ENCODE measurements at regions not wholly inside any gene's neighbourhood (a gene's known extent, or its start where the extent isn't known, plus 50 kb on each side); places are given as distances from the start of the nearest gene placed in this dataset.

GRCh38 chr3:139811331-139811730, 123.7 kb upstream of the CLSTN2 start:
- Histone ChIP-seq H3K4me1 (ENCODE audit: insufficient read depth, low read length) (no peaks in the 10 kb centered on the region), H3K27me3 (ENCODE audit: control insufficient read depth in 1 of 2, insufficient read depth in 2 of 2, low read length in 2 of 2) (no peaks in the 10 kb centered on the region), H2AFZ (ENCODE audit: low read length) (no peak overlapping the region), H4K20me1 (ENCODE audit: insufficient read depth, low read length) (no peaks in the 10 kb centered on the region), H3K4me2 (ENCODE audit: low read depth, low read length) (no peak overlapping the region), H3K79me2 (ENCODE audit: insufficient read depth, low read length) (no peaks in the 10 kb centered on the region), H3K4me3 (replicated peaks in 1 of 3; ENCODE audit: insufficient read depth in 1 of 3, low read depth in 2 of 3, low read length in 3 of 3) (no peak overlapping the region), H3K36me3 (replicated peaks in 1 of 2; ENCODE audit: control insufficient read depth in 1 of 2, insufficient read depth in 2 of 2, low read length in 2 of 2) (no peaks in the 10 kb centered on the region), H3K9me3 (ENCODE audit: low read length) (no peaks in the 10 kb centered on the region), H3K9ac (ENCODE audit: insufficient read depth, low read depth, low read length) (no peak overlapping the region), H3K27ac (ENCODE audit: extremely low read length, insufficient read depth, low read length) (no peak overlapping the region)
- ATAC-seq (no peak), FAIRE-seq (no peak), DNase-seq (ENCODE audit: low spot score) (no peak)
- TF ChIP-seq ZNF496 (CRISPR knock-in tag; IDR thresholded peaks at IDR 0.05; ENCODE audit: insufficient replicate concordance) (no peak), ZNF792 (CRISPR knock-in tag; IDR thresholded peaks at IDR 0.05) (no peak), POGZ (CRISPR knock-in tag; IDR thresholded peaks at IDR 0.05) (no peak), ZNF343 (CRISPR knock-in tag; IDR thresholded peaks at IDR 0.05) (no peak), PCBP1 (IDR thresholded peaks at IDR 0.05; ENCODE audit: borderline replicate concordance, low read depth, low read length) (no peak)
- no TSS peak for BruUV-seq (replicated peaks)
- POLR2A ChIA-PET: no interaction called here
- CTCF ChIA-PET (ENCODE audit: low intra/inter-chr PET ratio, low total read pairs): no interaction called here
- intact Hi-C loops (cut with micrococcal nuclease; ENCODE audit: unreplicated experiment): no loop called here
- in situ Hi-C loops (cut with HindIII; ENCODE audit: extremely low pct_ligation_motif_present, low pct_unique_long_range_greater_than_20kb): no loop called here

GRCh38 chr3:139808201-139808600, 126.8 kb upstream of the CLSTN2 start:
- H3K27ac ChIP-seq (ENCODE audit: extremely low read length, insufficient read depth, low read length): no peak overlapping the region
- H3K4me3 ChIP-seq (replicated peaks in 1 of 3; ENCODE audit: insufficient read depth in 1 of 3, low read depth in 2 of 3, low read length in 3 of 3): no peak overlapping the region
- FAIRE-seq: no peak
- 0% methylated on average over 5 of the region's 5 CpGs for WGBS (ENCODE audit: low lambda C conversion rate)
- ChIA-PET CTCF (ENCODE audit: low intra/inter-chr PET ratio, low total read pairs) (no interaction called here), POLR2A (no interaction called here)
- no peak for ATAC-seq
- in situ Hi-C loops (cut with HindIII; ENCODE audit: extremely low pct_ligation_motif_present, low pct_unique_long_range_greater_than_20kb): no loop called here
- H4K20me1 ChIP-seq (ENCODE audit: insufficient read depth, low read length): no peaks in the 10 kb centered on the region
- BruUV-seq (replicated peaks): no TSS peak
- no peak overlapping the region for H3K9ac ChIP-seq (ENCODE audit: insufficient read depth, low read depth, low read length)
- no peak for DNase-seq (ENCODE audit: low spot score)
- no peaks in the 10 kb centered on the region for H3K79me2 ChIP-seq (ENCODE audit: insufficient read depth, low read length)
- no peak overlapping the region for H2AFZ ChIP-seq (ENCODE audit: low read length)
- H3K4me2 ChIP-seq (ENCODE audit: low read depth, low read length): no peak overlapping the region
- no peaks in the 10 kb centered on the region for H3K9me3 ChIP-seq (ENCODE audit: low read length)
- no peaks in the 10 kb centered on the region for H3K36me3 ChIP-seq (replicated peaks in 1 of 2; ENCODE audit: control insufficient read depth in 1 of 2, insufficient read depth in 2 of 2, low read length in 2 of 2)
- no peaks in the 10 kb centered on the region for H3K4me1 ChIP-seq (ENCODE audit: insufficient read depth, low read length)
- intact Hi-C loops (cut with micrococcal nuclease; ENCODE audit: unreplicated experiment): no loop called here
- H3K27me3 ChIP-seq (ENCODE audit: control insufficient read depth in 1 of 2, insufficient read depth in 2 of 2, low read length in 2 of 2): no peaks in the 10 kb centered on the region
- TF ChIP-seq PAX8 (CRISPR knock-in tag; IDR thresholded peaks at IDR 0.05; ENCODE audit: borderline replicate concordance): no peak
- TF ChIP-seq ZNF776 (CRISPR knock-in tag; IDR thresholded peaks at IDR 0.05): no peak
- no peak for TF ChIP-seq ZNF484 (CRISPR knock-in tag; IDR thresholded peaks at IDR 0.05; ENCODE audit: borderline replicate concordance, low read depth)
- no peak for TF ChIP-seq ZNF446 (CRISPR knock-in tag; IDR thresholded peaks at IDR 0.05)
- TF ChIP-seq ZNF646 (CRISPR knock-in tag; IDR thresholded peaks at IDR 0.05): no peak
